ENCODE measurements at regions not wholly inside any gene's neighbourhood (a gene's known extent, or its start where the extent isn't known, plus 50 kb on each side); places are given as distances from the start of the nearest gene placed in this dataset.

DNA sequence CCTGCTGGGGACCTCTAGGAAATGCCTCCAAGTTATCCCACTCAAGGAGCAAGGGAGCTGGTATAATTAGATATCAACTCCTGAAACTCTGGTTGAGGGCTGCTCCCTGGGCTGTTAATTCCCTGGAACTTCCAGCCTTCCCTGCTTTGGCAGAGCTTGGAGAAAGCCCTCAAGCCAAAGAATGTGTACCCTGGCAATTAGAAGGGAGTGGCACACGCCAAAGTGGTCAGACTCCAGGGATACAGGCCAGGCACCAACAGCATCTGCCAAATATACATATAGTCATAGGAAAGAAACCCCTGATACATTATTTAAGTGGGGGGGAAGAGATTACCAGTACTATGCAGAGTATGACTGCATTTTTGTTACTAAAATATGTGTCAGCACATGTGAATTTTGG lies 616.8 kb downstream of the BCOR start:
- TF ChIP-seq, protein P1, sequence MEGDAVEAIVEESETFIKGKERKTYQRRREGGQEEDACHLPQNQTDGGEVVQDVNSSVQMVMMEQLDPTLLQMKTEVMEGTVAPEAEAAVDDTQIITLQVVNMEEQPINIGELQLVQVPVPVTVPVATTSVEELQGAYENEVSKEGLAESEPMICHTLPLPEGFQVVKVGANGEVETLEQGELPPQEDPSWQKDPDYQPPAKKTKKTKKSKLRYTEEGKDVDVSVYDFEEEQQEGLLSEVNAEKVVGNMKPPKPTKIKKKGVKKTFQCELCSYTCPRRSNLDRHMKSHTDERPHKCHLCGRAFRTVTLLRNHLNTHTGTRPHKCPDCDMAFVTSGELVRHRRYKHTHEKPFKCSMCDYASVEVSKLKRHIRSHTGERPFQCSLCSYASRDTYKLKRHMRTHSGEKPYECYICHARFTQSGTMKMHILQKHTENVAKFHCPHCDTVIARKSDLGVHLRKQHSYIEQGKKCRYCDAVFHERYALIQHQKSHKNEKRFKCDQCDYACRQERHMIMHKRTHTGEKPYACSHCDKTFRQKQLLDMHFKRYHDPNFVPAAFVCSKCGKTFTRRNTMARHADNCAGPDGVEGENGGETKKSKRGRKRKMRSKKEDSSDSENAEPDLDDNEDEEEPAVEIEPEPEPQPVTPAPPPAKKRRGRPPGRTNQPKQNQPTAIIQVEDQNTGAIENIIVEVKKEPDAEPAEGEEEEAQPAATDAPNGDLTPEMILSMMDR (IDR thresholded peaks at IDR 0.05 in 8 of 11, conservative IDR thresholded peaks at IDR 0.05 in 3 of 11): no peak
- TF ChIP-seq POLR2A (IDR thresholded peaks at IDR 0.05): no peak

All from spleen (tissue), 7 donors.